ENCODE measurements at regions not wholly inside any gene's neighbourhood (a gene's known extent, or its start where the extent isn't known, plus 50 kb on each side); places are given as distances from the start of the nearest gene placed in this dataset.

DNA sequence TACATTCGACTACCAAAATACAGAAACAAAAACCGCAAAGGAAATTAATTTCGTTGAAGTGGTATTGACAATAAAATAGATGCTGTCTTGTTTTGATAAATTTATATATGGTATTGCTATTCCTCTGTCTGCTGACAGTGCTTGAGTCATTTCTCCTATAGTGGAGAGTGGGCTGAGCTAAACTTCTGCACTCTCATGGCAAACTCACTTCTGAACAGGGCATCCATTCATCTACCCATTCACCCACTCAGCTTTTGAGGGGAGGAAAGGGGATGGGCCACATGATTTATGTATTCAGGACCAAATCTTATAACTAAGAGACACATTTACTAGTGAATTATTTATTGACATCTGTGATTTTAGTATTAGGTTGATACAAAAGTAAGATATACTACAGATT lies 137.6 kb upstream of the PLXNA4 start:
- H3K9me3 ChIP-seq: no peaks in the 10 kb centered on the region
- no peaks in the 10 kb centered on the region for H3K4me1 ChIP-seq
- DNase-seq (ENCODE audit: extremely low spot score in 2 of 2): no peak
- H3K4me3 ChIP-seq: no peak overlapping the region
- TF ChIP-seq POLR2A (IDR thresholded peaks at IDR 0.05): no peak
- no peak for TF ChIP-seq POLR2AphosphoS5 (IDR thresholded peaks at IDR 0.05; ENCODE audit: insufficient read depth in 1 of 2, low read depth in 1 of 2)
- TF ChIP-seq, protein P1, sequence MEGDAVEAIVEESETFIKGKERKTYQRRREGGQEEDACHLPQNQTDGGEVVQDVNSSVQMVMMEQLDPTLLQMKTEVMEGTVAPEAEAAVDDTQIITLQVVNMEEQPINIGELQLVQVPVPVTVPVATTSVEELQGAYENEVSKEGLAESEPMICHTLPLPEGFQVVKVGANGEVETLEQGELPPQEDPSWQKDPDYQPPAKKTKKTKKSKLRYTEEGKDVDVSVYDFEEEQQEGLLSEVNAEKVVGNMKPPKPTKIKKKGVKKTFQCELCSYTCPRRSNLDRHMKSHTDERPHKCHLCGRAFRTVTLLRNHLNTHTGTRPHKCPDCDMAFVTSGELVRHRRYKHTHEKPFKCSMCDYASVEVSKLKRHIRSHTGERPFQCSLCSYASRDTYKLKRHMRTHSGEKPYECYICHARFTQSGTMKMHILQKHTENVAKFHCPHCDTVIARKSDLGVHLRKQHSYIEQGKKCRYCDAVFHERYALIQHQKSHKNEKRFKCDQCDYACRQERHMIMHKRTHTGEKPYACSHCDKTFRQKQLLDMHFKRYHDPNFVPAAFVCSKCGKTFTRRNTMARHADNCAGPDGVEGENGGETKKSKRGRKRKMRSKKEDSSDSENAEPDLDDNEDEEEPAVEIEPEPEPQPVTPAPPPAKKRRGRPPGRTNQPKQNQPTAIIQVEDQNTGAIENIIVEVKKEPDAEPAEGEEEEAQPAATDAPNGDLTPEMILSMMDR (IDR thresholded peaks at IDR 0.05): no peak
- intact Hi-C loops (cut with DNase I): no loop called here
- H3K27me3 ChIP-seq: no peaks in the 10 kb centered on the region
- H3K36me3 ChIP-seq: no peaks in the 10 kb centered on the region
- H3K27ac ChIP-seq: no peak overlapping the region

DNA sequence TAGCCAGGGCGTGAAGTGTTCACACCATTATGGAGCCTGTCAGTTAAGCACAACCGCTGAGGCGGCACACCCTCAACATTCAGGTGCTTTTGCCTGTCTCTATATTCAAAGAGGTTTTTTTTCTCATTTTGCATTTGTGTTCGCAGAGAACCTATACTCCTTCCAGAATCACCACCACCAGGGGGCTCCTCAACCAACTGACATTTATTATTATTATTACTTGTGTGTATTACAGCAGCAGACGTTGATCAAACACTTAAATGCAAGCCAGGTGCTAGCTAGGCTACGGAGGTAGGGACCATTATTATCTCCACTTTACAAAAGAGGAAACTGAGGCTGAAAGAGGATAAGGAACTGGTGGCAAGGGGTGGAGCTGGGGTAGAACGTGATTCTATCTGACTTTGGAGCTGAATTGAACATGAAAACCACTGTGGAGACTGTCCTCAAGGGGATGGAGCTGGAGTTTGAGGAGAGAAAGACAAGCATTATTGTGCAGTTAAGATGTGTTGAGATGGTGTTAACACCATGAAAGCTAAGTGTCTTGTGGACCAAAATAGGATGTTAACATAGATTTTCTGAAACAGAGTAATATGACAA lies 133.8 kb upstream of the PLXNA4 start:
- Histone ChIP-seq H3K36me3 (no peaks in the 10 kb centered on the region), H3K9me3 (no peaks in the 10 kb centered on the region), H3K27ac (no peak overlapping the region), H3K27me3 (no peaks in the 10 kb centered on the region), H3K4me1 (no peaks in the 10 kb centered on the region), H3K4me3 (no peak overlapping the region)
- TF ChIP-seq, protein P1 (IDR thresholded peaks at IDR 0.05): no peak
- TF ChIP-seq POLR2A (IDR thresholded peaks at IDR 0.05) (no peak), POLR2AphosphoS5 (IDR thresholded peaks at IDR 0.05; ENCODE audit: insufficient read depth in 1 of 2, low read depth in 1 of 2) (no peak)
- intact Hi-C loops (cut with DNase I): no loop called here
- no peak for DNase-seq (ENCODE audit: extremely low spot score in 2 of 2)

DNA sequence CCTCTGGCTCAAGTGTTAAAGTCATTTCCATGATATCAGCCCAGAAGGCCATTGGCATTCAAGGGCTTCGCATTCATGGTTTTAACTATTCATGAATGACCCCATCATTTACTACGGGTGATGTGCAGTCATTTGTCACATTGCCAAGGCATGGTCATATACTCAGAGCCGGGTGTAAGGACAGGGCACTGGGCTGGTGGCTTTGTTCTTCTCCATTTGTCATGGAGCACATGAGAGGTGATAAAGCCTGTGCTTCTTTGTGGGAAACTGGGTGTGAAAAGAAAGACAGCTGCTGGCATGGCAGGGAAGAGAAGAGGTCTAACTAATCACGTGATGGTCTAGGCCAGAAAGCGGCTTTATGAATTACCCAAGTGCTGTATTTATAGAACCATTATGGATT lies 132.2 kb upstream of the PLXNA4 start:
- intact Hi-C loops (cut with DNase I): no loop called here
- DNase-seq (ENCODE audit: extremely low spot score in 2 of 2): no peak

DNA sequence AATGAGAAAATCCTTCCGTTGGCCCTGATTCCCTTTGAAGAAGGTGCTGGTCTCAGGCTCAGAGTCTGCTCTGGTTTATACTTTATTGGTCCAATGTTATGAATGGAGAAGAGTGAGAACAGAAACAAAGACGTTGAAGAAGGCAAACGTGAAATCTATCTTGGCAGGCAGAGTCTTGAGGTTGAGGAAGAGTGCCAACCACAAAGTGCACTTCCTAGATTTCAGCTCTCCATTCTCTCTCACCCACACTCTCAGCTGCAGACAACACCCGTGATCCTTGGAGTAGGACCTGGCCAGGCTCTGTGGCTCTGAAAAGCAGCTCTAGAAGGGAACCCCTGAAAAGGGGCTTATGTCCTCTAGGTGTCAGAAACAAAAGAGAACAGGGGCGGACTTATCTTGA lies 128.9 kb upstream of the PLXNA4 start:
- Histone ChIP-seq H3K27ac (no peak overlapping the region), H3K4me3 (no peak overlapping the region), H3K27me3 (no peaks in the 10 kb centered on the region), H3K9me3 (no peaks in the 10 kb centered on the region), H3K36me3 (no peaks in the 10 kb centered on the region), H3K4me1 (no peaks in the 10 kb centered on the region)
- intact Hi-C loops (cut with DNase I): no loop called here
- TF ChIP-seq, protein P1 (IDR thresholded peaks at IDR 0.05): no peak
- TF ChIP-seq POLR2A (IDR thresholded peaks at IDR 0.05) (no peak), POLR2AphosphoS5 (IDR thresholded peaks at IDR 0.05; ENCODE audit: insufficient read depth in 1 of 2, low read depth in 1 of 2) (no peak)
- no peak for DNase-seq (ENCODE audit: extremely low spot score in 2 of 2)

More for the DNA sequence above, 132.2 kb upstream of the PLXNA4 start:
- H3K4me1 ChIP-seq: no peaks in the 10 kb centered on the region
- H3K4me3 ChIP-seq: no peak overlapping the region
- no peaks in the 10 kb centered on the region for H3K9me3 ChIP-seq
- no peaks in the 10 kb centered on the region for H3K27me3 ChIP-seq
- TF ChIP-seq POLR2A (IDR thresholded peaks at IDR 0.05): no peak
- TF ChIP-seq, protein P1 (IDR thresholded peaks at IDR 0.05): no peak
- TF ChIP-seq POLR2AphosphoS5 (IDR thresholded peaks at IDR 0.05; ENCODE audit: insufficient read depth in 1 of 2, low read depth in 1 of 2): no peak
- H3K36me3 ChIP-seq: no peaks in the 10 kb centered on the region
- H3K27ac ChIP-seq: no peak overlapping the region

DNA sequence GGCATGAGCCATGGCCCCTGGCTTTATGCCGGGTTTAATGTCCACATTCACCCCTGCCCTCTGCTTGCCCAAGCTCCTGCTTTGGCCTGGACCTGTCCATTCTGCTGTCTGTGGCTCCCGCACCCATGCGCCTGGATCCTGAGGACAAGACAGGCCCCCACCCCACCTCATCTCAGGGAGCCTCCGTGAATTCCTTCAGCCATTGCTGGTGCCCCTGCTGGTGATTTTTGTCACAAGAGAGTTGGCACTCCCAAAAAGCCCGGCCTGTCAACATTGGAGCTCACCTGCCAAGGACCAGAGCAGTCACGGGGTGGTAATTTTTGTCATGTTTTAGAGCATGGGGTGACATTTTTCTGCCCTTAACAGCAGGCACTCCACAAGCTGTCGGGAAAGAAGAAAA lies 127.5 kb upstream of the PLXNA4 start:
- Histone ChIP-seq H3K27ac (no peak overlapping the region), H3K9me3 (no peaks in the 10 kb centered on the region), H3K4me3 (no peak overlapping the region), H3K4me1 (no peaks in the 10 kb centered on the region), H3K36me3 (no peaks in the 10 kb centered on the region), H3K27me3 (no peaks in the 10 kb centered on the region)
- no peak for TF ChIP-seq POLR2A (IDR thresholded peaks at IDR 0.05)
- TF ChIP-seq, protein P1 (IDR thresholded peaks at IDR 0.05): no peak
- intact Hi-C loops (cut with DNase I): no loop called here
- no peak for DNase-seq (ENCODE audit: extremely low spot score in 2 of 2)

All from vagina (tissue), 2 donors.